ENCODE measurements at regions not wholly inside any gene's neighbourhood (a gene's known extent, or its start where the extent isn't known, plus 50 kb on each side); places are given as distances from the start of the nearest gene placed in this dataset.
A peak's percentile ranks its signal among the peaks of the same experiment; 100 is the strongest.
"Not testable (repeated sequence)": the region's sequence is repeated elsewhere in the genome, so short reads cannot be mapped to it uniquely, and the experiment has no call there.

- DNase-seq: no peak
These were observed 151.0 kb upstream of the NEBL start for GRCh38 chr10:21048068-21048467.

GRCh38 chr10:21047511-21047910 lies 150.4 kb upstream of the NEBL start:
- DNase-seq: no peak

GRCh38 chr10:21047096-21047495 lies 150.0 kb upstream of the NEBL start:
- no peak for DNase-seq

- DNase-seq: no peak
These were observed 145.9 kb upstream of the NEBL start for GRCh38 chr10:21043044-21043443.

GRCh38 chr10:21042536-21042935 lies 145.4 kb upstream of the NEBL start:
- DNase-seq: no peak

- DNase-seq: no peak
These were observed 144.8 kb upstream of the NEBL start for GRCh38 chr10:21041763-21042458.

GRCh38 chr10:21039721-21040120 lies 142.6 kb upstream of the NEBL start:
- no peak for DNase-seq

- no peak for DNase-seq
These were observed 139.6 kb upstream of the NEBL start for GRCh38 chr10:21036757-21037156.

GRCh38 chr10:21034770-21035169 lies 137.7 kb upstream of the NEBL start:
- DNase-seq: not testable (repeated sequence)

- DNase-seq: no peak
These were observed 137.1 kb upstream of the NEBL start for GRCh38 chr10:21034241-21034640.

GRCh38 chr10:21032587-21033319 lies 135.6 kb upstream of the NEBL start:
- no peak for DNase-seq

GRCh38 chr10:21031232-21031795 lies 134.2 kb upstream of the NEBL start:
- no peak for DNase-seq

- DNase-seq: no peak
These were observed 133.0 kb upstream of the NEBL start for GRCh38 chr10:21030091-21030490.

GRCh38 chr10:21022821-21023220 lies 125.7 kb upstream of the NEBL start:
- no peak for DNase-seq

GRCh38 chr10:21021843-21022594 lies 124.9 kb upstream of the NEBL start:
- no peak for DNase-seq

GRCh38 chr10:21021231-21021630 lies 124.1 kb upstream of the NEBL start:
- DNase-seq: no peak

GRCh38 chr10:21020545-21020944 lies 123.4 kb upstream of the NEBL start:
- peak in 1 of 2 experiments; percentile 4 for DNase-seq

- no peak for DNase-seq
These were observed 122.3 kb upstream of the NEBL start for GRCh38 chr10:21019436-21019835.

- DNase-seq: no peak
These were observed 118.7 kb upstream of the NEBL start for GRCh38 chr10:21015851-21016250.

- DNase-seq: no peak
These were observed 117.0 kb upstream of the NEBL start for GRCh38 chr10:21014141-21014540.

- DNase-seq: no peak
These were observed 114.4 kb upstream of the NEBL start for GRCh38 chr10:21011433-21012018.

- DNase-seq: no peak
These were observed 113.5 kb upstream of the NEBL start for GRCh38 chr10:21010615-21011014.

GRCh38 chr10:21003240-21003822 lies 106.2 kb upstream of the NEBL start:
- DNase-seq: no peak

Measured in NCI-H2081 (cell line).